IMR-90 (cell line): ENCODE measurements at regions not wholly inside any gene's neighbourhood (a gene's known extent, or its start where the extent isn't known, plus 50 kb on each side); places are given as distances from the start of the nearest gene placed in this dataset.

Experiments used
- ATAC-seq: fragments of 200-7000 bp; cut with Tn5 transposase; 2 replicates; pipeline ENCODE4 v1.9.1; 2020; ENCODE audit warnings: low read depth, mild to moderate bottlenecking, moderate library complexity
- BruUV-seq: library from RNA; stranded (reverse); fragments of 400-500 nt; replicated peaks from 2 replicates; lab custom pipeline; 2021; lab: Mats Ljungman, UMichigan
- CTCF ChIA-PET: fragments of 300-600 bp; formaldehyde crosslinking; extraction: SDS; loops from one replicate; lab custom pipeline; 2021; ENCODE audit warnings: antibody characterized with exemption; lab: Yijun Ruan, JAX
- POLR2A ChIA-PET: fragments of 300-600 bp; sonication (Branson Sonifier 250); formaldehyde crosslinking; loops from one replicate; lab custom pipeline; 2022; ENCODE audit warnings: antibody characterized with exemption; ENCODE audit not compliant: unreplicated experiment; lab: Charles Lee
- DNase-seq: peaks from one replicate; pipeline ENCODE4 v3.0.0; 2013
- H2AFZ ChIP-seq: replicated peaks from 2 replicates; pipeline ENCODE3; 2013; ENCODE audit warnings: low read length, mild to moderate bottlenecking; ENCODE audit not compliant: poor library complexity
- H2AK5ac ChIP-seq: 2 replicates; pipeline ENCODE4 v1.6.1; 2013; ENCODE audit warnings: low read depth, low read length, inconsistent platforms
- H2AK9ac ChIP-seq: replicated peaks from 2 replicates; pipeline ENCODE3; 2013; ENCODE audit warnings: mild to moderate bottlenecking, low read depth, low read length, moderate library complexity; ENCODE audit not compliant: poor library complexity
- H2BK120ac ChIP-seq: 2 replicates; pipeline ENCODE4 v1.6.1; 2013; ENCODE audit warnings: low read depth, low read length, inconsistent platforms
- H2BK15ac ChIP-seq: 3 replicates; pipeline ENCODE4 v1.6.1; 2013; ENCODE audit warnings: low read depth, low read length, inconsistent platforms
- H2BK20ac ChIP-seq: 2 replicates; pipeline ENCODE4 v1.6.1; 2013; ENCODE audit warnings: low read depth, mild to moderate bottlenecking, inconsistent platforms, low read length, moderate library complexity
- H2BK5ac ChIP-seq: 2 replicates; pipeline ENCODE4 v1.6.1; 2013; ENCODE audit warnings: mild to moderate bottlenecking, low read depth, low read length, inconsistent platforms; ENCODE audit not compliant: poor library complexity, severe bottlenecking
- H3K14ac ChIP-seq: replicated peaks from 2 replicates; pipeline ENCODE4 v1.6.1; 2013; ENCODE audit warnings: low read depth, low read length, inconsistent platforms
- H3K18ac ChIP-seq: 2 replicates; pipeline ENCODE4 v1.6.1; 2013; ENCODE audit warnings: low read depth, low read length, control low read depth
- H3K23ac ChIP-seq: 2 replicates; pipeline ENCODE4 v1.6.1; 2013; ENCODE audit warnings: low read depth, low read length, inconsistent platforms
- H3K27ac ChIP-seq: 2 replicates; pipeline ENCODE4 v1.5.1; 2013; ENCODE audit warnings: mild to moderate bottlenecking, control low read depth, low read length; ENCODE audit not compliant: insufficient read depth
- H3K27me3 ChIP-seq: 2 replicates; pipeline ENCODE4 v1.6.1; 2013; ENCODE audit warnings: low read length; ENCODE audit not compliant: control insufficient read depth, insufficient read depth
- H3K36me3 ChIP-seq: 2 replicates; pipeline ENCODE4 v1.6.1; 2013; ENCODE audit warnings: low read length, mixed read lengths; ENCODE audit not compliant: control insufficient read depth, insufficient read depth
- H3K4ac ChIP-seq: 2 replicates; pipeline ENCODE4 v1.6.1; 2013; ENCODE audit warnings: low read depth, low read length, inconsistent platforms
- H3K4me1 ChIP-seq: 2 replicates; pipeline ENCODE4 v1.6.1; 2013; ENCODE audit warnings: low read length, mixed read lengths; ENCODE audit not compliant: control insufficient read depth, insufficient read depth
- H3K4me2 ChIP-seq: 2 replicates; pipeline ENCODE4 v1.6.1; 2013; ENCODE audit warnings: low read depth, mild to moderate bottlenecking, control low read depth, low read length, moderate library complexity
- H3K4me3 ChIP-seq: 2 replicates; pipeline ENCODE4 v1.5.1; 2013; ENCODE audit warnings: low read depth, mild to moderate bottlenecking, control low read depth, low read length, moderate library complexity; ENCODE audit not compliant: insufficient read depth
- H3K56ac ChIP-seq: 2 replicates; pipeline ENCODE4 v1.6.1; 2013; ENCODE audit warnings: low read length, inconsistent platforms; ENCODE audit not compliant: insufficient read depth; ENCODE audit errors: extremely low read depth
- H3K79me1 ChIP-seq, 2 experiments: 2 replicates each; pipeline ENCODE4 v1.6.1; 2013; ENCODE audit warnings: low read length in 2 of 2, inconsistent platforms in 1 of 2, low read depth in 1 of 2
- H3K9ac ChIP-seq: 2 replicates; pipeline ENCODE4 v1.6.1; 2013; ENCODE audit warnings: low read depth, low read length, control low read depth
- H3K9me1 ChIP-seq: 2 replicates; pipeline ENCODE4 v1.6.1; 2013; ENCODE audit warnings: low read length, inconsistent platforms; ENCODE audit not compliant: insufficient read depth
- H3K9me3 ChIP-seq: 2 replicates; pipeline ENCODE4 v1.6.1; 2013; ENCODE audit warnings: low read length; ENCODE audit not compliant: control insufficient read depth, insufficient read depth
- H4K20me1 ChIP-seq: 2 replicates; pipeline ENCODE4 v1.6.1; 2013; ENCODE audit warnings: low read length, inconsistent platforms; ENCODE audit not compliant: insufficient read depth
- H4K5ac ChIP-seq: 2 replicates; pipeline ENCODE4 v1.6.1; 2013; ENCODE audit warnings: mild to moderate bottlenecking, low read depth, low read length, control low read depth
- H4K8ac ChIP-seq, 2 experiments: 2 replicates each; pipeline ENCODE4 v1.6.1; 2013; ENCODE audit warnings: low read depth in 2 of 2, low read length in 2 of 2, control low read depth in 1 of 2, inconsistent platforms in 1 of 2
- H4K91ac ChIP-seq: 2 replicates; pipeline ENCODE4 v1.6.1; 2013; ENCODE audit warnings: low read depth, low read length, inconsistent platforms; ENCODE audit not compliant: insufficient read depth
- BHLHE40 ChIP-seq: fragments of 150-350 bp; IDR thresholded peaks from 2 replicates; pipeline ENCODE4 v1.6.1; 2016; ENCODE audit warnings: mild to moderate bottlenecking, low read depth, low read length
- CEBPB ChIP-seq: IDR thresholded peaks from 2 replicates; pipeline ENCODE4 v1.6.1; 2012; ENCODE audit warnings: low read depth, low read length, improper control_type of control experiment
- CHD1 ChIP-seq: IDR thresholded peaks from 2 replicates; pipeline ENCODE4 v1.6.1; 2012; ENCODE audit warnings: low read depth, low read length, improper control_type of control experiment
- CTCF ChIP-seq: conservative IDR thresholded peaks from 2 replicates; pipeline ENCODE4 v1.5.1; 2012; ENCODE audit warnings: mild to moderate bottlenecking, low read depth, low read length, improper control_type of control experiment
- FOS ChIP-seq: fragments of 150-350 bp; IDR thresholded peaks from 2 replicates; pipeline ENCODE4 v1.6.1; 2016; ENCODE audit warnings: low read depth, low read length
- MAFK ChIP-seq: IDR thresholded peaks from 2 replicates; pipeline ENCODE4 v1.6.1; 2012; ENCODE audit warnings: low read depth, low read length, improper control_type of control experiment
- MAZ ChIP-seq: IDR thresholded peaks from 2 replicates; pipeline ENCODE4 v1.6.1; 2012; ENCODE audit warnings: low read depth, mild to moderate bottlenecking, low read length, improper control_type of control experiment, moderate library complexity, borderline replicate concordance
- MXI1 ChIP-seq: IDR thresholded peaks from 2 replicates; pipeline ENCODE4 v1.6.1; 2012; ENCODE audit warnings: low read depth, mild to moderate bottlenecking, low read length, moderate library complexity, borderline replicate concordance
- NFE2L2 ChIP-seq: fragments of 150-350 bp; IDR thresholded peaks from 2 replicates; pipeline ENCODE4 v1.6.1; 2016; ENCODE audit warnings: low read depth, mild to moderate bottlenecking, low read length
- POLR2A ChIP-seq: IDR thresholded peaks from 2 replicates; pipeline ENCODE4 v1.6.1; 2012; ENCODE audit warnings: mild to moderate bottlenecking, low read depth, low read length
- RAD21 ChIP-seq: IDR thresholded peaks from 2 replicates; pipeline ENCODE4 v1.6.1; 2012; ENCODE audit warnings: low read length, improper control_type of control experiment
- RCOR1 ChIP-seq: IDR thresholded peaks from 2 replicates; pipeline ENCODE4 v1.6.1; 2012; ENCODE audit warnings: mild to moderate bottlenecking, low read length, improper control_type of control experiment; ENCODE audit not compliant: insufficient replicate concordance
- RFX5 ChIP-seq: IDR thresholded peaks from 2 replicates; pipeline ENCODE4 v1.8.0; 2012; ENCODE audit warnings: low read depth, mild to moderate bottlenecking, low read length, moderate library complexity
- SMC3 ChIP-seq: fragments of 150-350 bp; IDR thresholded peaks from 2 replicates; pipeline ENCODE4 v1.6.1; 2016; ENCODE audit warnings: low read depth, mild to moderate bottlenecking, antibody characterized with exemption, low read length, moderate library complexity
- USF2 ChIP-seq: fragments of 150-350 bp; IDR thresholded peaks from 2 replicates; pipeline ENCODE4 v1.6.1; 2017; ENCODE audit warnings: mild to moderate bottlenecking, antibody characterized with exemption, low read length, low read depth
- WGBS, 2 experiments: methylation state at CpG; one replicate each; pipeline versions ENCODE4 v1.1.5 to v1.1.7; 2013; ENCODE audit warnings: missing lambda C conversion rate in 2 of 2; ENCODE audit not compliant: insufficient read length in 1 of 2; ENCODE audit errors: extremely low coverage in 2 of 2; 5-methylcytosine and 5-hydroxymethylcytosine counted together
- dilution Hi-C: fragments of 300-500 bp; cut with HindIII; formaldehyde crosslinking; loops from one replicate; pipeline ENCODE4 v1.14.3; 2018; ENCODE audit warnings: low sequenced_read_pairs; ENCODE audit not compliant: unreplicated experiment
- in situ Hi-C: fragments of 300-500 bp; cut with MboI; formaldehyde crosslinking; loops from 3 replicates; pipeline ENCODE4 v1.14.3; 2019; ENCODE audit warnings: low sequenced_read_pairs, inconsistent platforms, mixed read lengths
- intact Hi-C: fragments of 100-400 bp; cut with micrococcal nuclease; formaldehyde crosslinking; loops from 2 replicates; pipeline ENCODE4 v1.10.0; 2022

GRCh38 chr11:131253656-131254151, 116.7 kb upstream of the NTM start:
- H3K36me3 ChIP-seq, result no peaks in the 10 kb centered on the region
- no peak overlapping the region for H2BK15ac ChIP-seq
- POLR2A ChIA-PET, result no interaction called here
- H4K91ac ChIP-seq, result no peak overlapping the region
- H3K4me3 ChIP-seq, result no peak overlapping the region
- dilution Hi-C loops (no loop called here), intact Hi-C loops (no loop called here), in situ Hi-C loops (no loop called here)
- H3K27me3 ChIP-seq, result peaks cover 7% of the 10 kb centered on the region
- no peak overlapping the region for H2BK5ac ChIP-seq
- no peaks in the 10 kb centered on the region for H4K20me1 ChIP-seq
- H3K79me1 ChIP-seq, result no peaks in the 10 kb centered on the region
- H3K9me1 ChIP-seq, result no peaks in the 10 kb centered on the region
- no peaks in the 10 kb centered on the region for H3K4me1 ChIP-seq
- no peaks in the 10 kb centered on the region for H3K9me3 ChIP-seq
- H2AFZ ChIP-seq, result peak overlapping the region; percentile 24
- H3K56ac ChIP-seq, result no peak overlapping the region
- no TSS peak for BruUV-seq
- H3K9ac ChIP-seq, result no peak overlapping the region
- H3K14ac ChIP-seq, result no peak overlapping the region
- no peak overlapping the region for H4K8ac ChIP-seq
- H2AK9ac ChIP-seq, result no peak overlapping the region
- H2BK120ac ChIP-seq, result no peak overlapping the region
- CTCF ChIA-PET, result interaction anchor here (1.1 kb wide), 1 partner anchor 190 kb away, joined by 3 read pairs; no protein-coding TSS in a partner anchor
- no peak overlapping the region for H3K23ac ChIP-seq
- H2BK20ac ChIP-seq, result no peak overlapping the region
- TF ChIP-seq CHD1 (no peak), SMC3 (no peak), MAZ (no peak), BHLHE40 (no peak), FOS (no peak), CEBPB (no peak), RAD21 (no peak), USF2 (no peak), POLR2A (no peak), MXI1 (no peak), RCOR1 (no peak), NFE2L2 (no peak), RFX5 (no peak), MAFK (no peak), CTCF (no peak)
- H2AK5ac ChIP-seq, result no peak overlapping the region
- 0% methylated on average over 3 of the region's 9 CpGs; no CpG with 5 or more reads in 1 of the 2 experiments for WGBS, 2 experiments
- no peak overlapping the region for H3K4ac ChIP-seq
- DNase-seq, result peak; percentile 10
- H4K5ac ChIP-seq, result no peak overlapping the region
- no peak overlapping the region for H3K18ac ChIP-seq
- no peak overlapping the region for H3K27ac ChIP-seq
- H3K4me2 ChIP-seq, result peak overlapping the region; percentile 63; the same call in 1 of the 2 replicates
- ATAC-seq, result peak; percentile 70
